SW480 (cell line): ENCODE measurements at regions not wholly inside any gene's neighbourhood (a gene's known extent, or its start where the extent isn't known, plus 50 kb on each side); places are given as distances from the start of the nearest gene placed in this dataset.
"Not testable (repeated sequence)": the region's sequence is repeated elsewhere in the genome, so short reads cannot be mapped to it uniquely, and the experiment has no call there.

Source experiments
- DNase-seq: peaks from one replicate; pipeline ENCODE4 v3.0.0-alpha.2; 2016; ENCODE audit warnings: low spot score

DNA sequence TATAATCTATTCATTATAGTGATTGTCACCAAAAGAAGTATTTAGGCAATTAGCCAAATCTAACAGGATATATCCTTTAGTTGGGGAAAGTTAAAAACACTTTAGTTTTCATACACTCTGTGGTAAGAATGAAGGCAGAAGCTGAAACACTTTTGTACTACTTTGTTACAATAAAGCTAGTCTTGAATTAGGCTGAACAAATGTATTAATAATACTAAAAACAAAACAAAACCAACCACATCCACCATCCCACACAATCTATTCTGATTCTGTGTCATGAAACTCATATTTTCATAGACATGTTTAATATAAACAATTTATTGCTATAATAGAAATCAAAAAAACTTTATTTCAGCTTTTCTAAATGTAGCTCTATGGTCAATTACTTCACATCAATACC lies 508.8 kb downstream of the ZEB2 start:
- DNase-seq = no peak

DNA sequence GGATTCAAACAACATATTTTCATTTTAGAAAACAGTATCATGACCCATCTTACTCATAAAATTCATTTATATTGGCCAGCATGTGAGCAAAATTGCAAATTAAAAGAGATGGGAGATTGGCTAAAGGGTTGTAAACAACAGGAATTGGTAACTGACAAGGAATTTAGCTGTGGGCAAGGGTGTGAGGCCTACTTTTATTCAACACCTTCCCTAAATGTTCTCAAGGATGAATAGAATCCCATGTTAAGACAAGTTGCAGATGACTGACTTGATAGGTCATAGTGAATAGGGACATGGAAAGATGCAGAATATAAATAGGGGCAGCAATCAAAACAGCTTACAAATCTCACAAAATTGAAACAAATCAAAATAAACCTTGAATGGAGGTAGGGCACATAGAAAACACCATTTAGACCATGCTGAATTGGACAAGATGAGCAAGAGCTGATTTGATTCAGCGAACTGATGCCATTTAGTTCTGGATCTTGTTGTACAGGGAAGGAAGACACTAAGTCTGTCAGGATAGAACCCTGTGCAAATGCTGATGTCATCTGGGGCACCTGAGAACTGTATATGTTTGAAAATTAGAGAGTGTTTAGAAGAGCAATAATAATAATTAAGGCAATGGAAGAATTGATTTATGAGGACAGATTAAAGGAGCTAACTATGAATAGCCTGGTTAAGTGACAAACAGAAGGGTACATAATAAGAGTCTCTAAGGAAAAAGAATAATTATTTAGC lies 509.7 kb downstream of the ZEB2 start:
- no peak for DNase-seq

DNA sequence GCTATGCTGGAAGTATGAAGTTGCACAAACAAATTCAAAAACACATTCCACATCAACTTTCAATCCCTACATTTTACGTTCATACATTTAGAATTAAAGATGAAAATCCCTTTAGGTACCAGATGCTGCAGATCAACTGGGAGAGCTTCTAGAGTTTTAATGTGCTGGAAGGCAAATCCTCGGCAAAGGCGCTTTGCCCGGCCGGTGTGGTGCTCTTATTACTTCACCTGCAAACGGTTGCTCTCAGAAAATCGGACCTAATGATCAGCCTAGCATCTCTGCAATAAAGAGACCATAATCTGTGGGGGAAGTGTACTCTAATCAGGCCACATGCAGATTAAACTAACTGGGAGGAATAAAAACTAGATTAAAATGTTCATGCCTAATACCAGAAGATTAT lies 513.8 kb downstream of the ZEB2 start:
- no peak for DNase-seq

DNA sequence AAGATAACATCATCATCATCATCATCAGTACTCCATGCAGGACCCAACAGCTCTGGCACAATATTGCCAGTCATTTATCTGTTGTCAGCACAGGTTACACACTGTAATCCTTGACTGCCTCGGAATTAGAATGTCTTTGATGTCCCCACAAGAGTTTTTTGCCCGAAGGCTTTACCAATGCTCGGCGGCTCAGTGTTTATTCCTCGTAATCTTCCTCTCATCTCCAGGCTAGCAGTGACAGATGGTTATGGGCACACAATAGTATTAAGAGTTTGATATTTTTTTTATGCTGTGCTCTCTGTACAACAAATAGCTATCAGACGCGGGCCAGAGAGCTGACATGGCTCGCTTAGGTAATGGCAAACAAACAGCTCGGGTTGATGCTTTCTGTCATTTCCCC lies 515.2 kb downstream of the ZEB2 start:
- DNase-seq = peak; percentile 17

DNA sequence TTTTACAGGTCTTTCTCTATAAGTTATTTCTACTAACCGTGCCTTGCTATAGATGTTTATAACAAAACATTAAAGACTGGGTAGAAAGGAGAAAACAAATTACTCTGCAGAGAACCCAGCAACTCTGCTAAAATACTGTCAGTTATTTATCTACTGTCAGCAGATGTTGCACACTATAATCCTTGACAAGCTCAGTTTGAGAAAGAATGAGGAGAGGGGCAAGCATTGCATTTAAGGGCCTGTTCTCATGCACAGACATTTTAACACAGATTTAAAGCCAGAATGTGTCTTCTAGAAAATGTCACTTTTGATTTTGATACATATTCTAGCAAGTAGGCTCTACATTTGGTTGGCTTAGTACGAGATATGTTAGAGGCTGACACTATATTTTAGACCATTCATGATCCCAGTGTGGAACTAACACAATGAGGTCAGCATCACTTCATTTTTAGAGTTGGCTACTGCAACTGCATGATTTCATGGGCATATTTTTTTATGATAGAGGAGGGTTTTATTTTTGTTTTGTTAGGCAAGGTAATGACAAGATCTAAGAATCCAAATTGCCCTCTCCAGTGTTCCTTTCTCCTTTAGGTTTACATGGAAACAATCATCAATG lies 516.4 kb downstream of the ZEB2 start:
- DNase-seq = no peak

DNA sequence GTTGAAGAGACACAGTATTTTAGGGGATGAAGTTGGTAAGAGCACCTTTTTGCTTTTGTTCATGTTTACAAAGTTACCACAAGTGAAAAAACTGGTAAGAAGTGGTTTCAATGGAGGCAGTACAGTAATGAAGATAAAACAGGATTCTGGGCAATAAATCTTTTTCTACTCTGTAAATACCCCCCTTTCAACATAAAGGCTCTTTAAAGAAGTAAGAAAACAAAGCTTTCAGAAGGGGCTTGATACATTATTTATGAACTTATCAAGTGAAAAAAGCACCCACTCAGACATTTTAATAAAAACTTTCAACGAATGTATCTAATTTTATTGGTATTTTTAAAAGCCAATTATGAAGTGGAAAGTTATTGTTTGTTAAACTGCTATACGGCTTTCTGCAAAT lies 522.9 kb downstream of the ZEB2 start:
- no peak for DNase-seq

DNA sequence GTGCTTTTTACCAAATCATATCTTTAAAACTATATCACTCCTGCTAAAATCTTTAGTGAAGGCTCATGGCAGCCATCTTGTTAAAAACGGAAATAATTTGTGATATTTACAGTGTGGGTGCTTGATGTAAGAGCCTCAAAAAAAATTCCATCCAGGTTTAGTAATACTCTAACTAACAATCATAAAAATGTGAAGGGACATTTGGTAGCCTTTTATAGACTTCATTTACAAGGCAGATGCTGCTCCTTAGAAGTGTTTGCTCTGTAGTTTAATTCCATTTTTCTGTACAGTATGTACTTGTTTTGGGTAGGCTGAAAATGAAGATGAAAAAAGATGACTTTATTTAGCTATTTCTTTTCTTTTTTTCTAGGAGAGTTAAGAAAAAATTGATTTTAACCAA lies 525.0 kb downstream of the ZEB2 start:
- no peak for DNase-seq

DNA sequence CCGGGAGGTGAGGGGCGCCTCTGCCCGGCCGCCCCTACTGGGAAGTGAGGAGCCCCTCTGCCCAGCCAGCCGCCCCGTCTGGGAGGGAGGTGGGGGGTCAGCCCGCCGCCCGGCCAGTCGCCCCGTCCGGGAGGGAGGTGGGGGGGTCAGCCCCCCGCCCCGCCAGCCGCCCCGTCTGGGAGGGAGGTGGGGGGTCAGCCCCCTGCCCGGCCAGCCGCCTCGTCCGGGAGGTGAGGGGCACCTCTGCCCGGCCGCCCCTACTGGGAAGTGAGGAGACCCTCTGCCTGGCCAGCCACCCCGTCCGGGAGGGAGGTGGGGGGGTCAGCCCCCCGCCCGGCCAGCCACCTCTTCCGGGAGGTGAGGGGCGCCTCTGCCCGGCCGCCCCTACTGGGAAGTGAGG lies 528.3 kb downstream of the ZEB2 start:
- DNase-seq = not testable (repeated sequence)

DNA sequence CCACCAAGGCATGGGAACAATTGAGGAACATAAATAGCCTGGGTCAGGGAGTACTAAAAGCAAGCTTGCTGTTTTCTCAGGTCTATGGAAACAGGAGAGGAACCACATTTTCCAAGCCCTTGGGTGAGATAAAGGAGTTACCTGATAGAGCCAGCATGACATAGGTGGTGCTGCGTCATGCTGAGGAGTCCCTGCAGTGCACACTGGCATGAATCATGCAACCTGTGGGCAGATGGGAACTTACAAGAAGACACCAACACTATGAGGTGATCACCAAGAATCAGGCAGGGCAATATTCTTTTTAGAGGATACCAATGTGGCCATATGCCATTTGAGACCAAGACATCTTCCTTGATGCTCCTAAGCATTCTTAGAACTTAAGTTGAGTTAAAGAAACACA lies 531.8 kb downstream of the ZEB2 start:
- DNase-seq = no peak

DNA sequence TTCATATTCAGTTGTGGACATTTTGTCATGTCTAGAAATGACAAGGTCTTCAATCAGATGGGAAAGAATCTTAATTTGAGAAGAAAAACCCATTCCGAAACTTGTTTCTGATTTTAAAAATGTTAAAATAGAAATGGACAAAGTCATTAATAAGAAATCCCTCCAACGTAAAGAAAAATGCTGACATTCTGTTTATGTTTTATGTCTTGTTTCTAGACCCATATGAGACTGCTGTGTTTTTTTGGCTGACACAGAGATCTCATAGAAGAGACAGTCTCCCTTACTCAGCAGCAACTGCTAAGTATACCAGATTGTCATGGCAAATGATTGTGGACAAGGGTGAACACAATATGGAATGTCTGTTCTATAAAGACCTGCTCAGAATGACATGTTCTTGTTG lies 538.5 kb downstream of the ZEB2 start:
- no peak for DNase-seq

DNA sequence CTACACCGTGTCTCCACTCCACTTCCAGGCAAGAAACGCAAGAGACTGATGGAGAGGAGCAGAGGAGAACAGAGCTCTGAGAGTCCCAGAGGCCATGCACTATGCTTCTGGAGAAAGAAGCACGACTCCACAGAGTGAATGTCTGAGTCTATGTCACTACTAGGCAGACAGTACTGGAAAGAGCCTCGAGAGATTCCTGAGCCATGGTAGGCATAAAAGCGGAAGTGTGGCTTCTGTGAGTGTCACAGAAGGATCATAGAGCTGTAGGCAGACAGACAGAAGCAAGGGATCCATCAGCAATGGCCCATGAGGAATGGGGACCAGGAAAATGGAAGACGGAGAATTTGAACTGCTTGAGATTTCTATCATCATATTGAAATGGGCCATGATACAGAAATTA lies 542.6 kb downstream of the ZEB2 start:
- DNase-seq = no peak

DNA sequence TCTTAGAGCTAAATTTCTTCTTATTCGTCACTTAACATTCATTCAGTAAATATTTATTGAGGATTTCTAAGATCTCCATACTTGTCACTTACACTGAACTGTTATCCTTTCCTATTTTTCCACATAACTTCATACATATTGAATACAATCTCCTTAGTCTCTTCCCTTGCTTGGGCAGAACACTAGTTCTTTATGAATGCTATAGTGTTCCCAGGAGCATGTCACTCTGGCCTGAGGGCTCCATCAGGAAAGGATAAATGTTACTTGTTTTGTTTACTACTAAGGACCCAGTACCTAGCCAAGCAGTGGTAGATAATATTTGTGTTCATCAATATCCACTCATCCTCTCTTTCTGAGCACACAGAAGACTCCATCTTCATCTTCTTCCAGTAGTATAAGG lies 544.7 kb downstream of the ZEB2 start:
- no peak for DNase-seq

DNA sequence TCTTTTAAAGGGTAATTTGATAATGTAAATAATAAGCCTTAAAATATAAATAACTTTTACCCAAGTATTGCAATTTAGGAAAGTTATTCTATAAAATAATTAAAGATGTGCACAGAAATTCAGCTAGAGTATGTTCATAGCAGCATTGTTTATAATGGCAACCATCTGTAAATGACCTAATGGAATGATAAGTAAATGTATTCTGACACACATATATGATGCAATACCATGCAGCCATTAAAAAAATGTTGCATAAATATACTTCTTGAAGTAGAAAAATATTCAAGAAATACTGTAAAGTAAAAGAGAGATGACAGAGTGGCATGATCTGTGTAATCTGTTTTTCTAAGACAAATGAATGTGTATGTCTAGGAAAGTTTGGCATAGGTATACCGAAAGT lies 545.7 kb downstream of the ZEB2 start:
- DNase-seq = no peak

DNA sequence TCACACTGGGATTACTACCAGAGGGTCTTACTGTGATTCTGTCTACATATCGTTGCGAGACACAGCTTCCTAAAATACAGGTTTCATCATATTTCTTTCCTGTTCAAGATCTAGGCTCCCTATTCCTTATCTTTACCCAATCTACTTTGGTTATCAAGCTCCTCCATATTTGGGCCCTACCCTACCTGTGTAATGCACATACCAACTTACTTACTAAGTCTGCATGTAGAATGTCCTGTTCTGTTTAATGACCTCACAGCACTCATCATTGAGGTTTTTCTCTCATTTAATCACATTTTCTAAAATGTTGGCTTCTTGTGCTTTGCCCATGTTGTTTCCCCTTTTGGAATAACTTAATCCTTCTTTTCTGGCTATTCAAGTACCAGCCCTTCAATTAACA lies 551.1 kb downstream of the ZEB2 start:
- no peak for DNase-seq

DNA sequence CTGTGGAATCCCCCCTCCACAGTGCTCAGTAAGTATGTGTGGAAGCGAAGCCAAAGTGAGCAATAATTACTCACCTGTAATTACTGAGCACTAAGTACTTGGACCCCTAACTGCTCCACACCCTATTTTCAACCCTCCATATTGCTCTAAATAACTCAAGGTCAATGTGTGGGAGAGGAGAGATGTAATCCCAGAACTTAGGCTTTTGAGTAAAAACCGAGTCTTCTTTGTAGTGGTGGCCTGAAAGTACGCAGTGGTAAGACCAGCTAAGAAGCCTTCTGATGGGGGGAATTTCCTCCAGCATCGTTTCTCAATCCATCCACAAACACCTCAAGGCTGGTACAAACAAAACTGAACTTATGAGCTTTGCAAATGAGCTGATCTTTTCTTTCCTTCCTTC lies 551.6 kb downstream of the ZEB2 start:
- no peak for DNase-seq

DNA sequence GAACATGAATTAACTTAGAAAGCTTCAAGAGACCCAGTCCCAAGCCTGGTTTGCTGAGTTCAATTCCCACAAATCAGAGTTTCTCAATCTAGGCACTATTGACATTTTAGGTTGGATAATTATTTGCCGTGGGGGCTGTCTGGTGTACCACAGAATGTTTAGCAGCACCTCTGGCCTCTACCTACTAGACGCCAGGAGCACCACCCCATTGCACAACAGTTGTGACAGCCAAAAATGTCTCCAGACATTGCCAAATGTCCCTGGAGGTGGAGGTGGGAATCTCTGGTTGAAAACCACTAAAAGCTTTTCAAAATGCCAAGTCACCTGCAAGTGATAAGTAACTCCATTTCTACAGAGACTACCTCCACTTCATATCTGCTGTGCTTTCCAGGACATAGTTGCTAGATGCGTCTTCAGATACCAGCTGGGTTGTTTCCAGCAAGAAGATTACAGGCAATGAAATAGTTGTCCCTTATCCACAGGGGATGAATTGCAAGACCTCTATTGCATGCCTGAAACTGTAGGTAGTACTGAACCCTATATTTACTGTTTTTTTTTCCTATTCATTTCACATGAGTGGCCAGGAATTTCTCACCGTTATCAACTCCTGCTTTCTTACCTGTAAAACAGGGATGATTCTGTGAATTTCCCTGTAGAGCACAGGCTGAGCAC lies 554.3 kb downstream of the ZEB2 start:
- DNase-seq = no peak

DNA sequence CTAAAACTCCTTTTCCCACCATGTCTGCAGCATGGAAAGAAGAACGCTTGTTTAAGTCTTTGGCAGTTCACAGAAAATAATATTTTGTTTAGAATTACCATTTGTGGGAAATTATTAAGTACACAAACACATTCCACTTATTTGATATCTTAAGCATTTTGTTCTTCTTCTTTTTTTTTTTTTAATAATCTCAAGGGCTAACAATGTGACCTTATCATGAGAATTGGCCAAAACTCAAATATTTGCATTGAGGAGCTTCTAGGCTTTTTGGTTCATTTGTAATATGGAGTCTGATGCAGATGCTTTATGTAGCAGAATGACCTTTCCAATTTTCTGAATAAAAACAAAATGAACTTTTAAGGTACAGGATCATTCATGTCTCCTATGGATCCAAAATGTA lies 555.0 kb downstream of the ZEB2 start:
- no peak for DNase-seq

DNA sequence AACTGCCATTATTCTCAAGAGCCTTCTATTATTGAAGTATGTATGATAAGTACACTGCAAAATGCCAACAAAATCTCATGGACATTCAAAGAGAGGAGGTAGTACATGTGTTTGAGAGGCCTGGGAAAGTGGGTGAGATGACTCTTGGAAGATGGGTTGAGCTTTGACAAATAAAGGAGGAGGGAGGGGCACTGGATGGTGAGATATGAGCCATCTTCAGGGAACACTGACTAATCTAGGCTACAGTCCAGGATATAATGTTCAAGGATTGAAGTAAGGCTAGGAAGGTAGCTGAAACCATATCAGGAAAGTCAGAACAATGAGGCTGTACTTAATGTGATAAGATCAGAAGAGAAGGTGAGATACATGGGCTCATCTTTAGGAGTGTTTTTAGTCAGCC lies 559.7 kb downstream of the ZEB2 start:
- DNase-seq = no peak

DNA sequence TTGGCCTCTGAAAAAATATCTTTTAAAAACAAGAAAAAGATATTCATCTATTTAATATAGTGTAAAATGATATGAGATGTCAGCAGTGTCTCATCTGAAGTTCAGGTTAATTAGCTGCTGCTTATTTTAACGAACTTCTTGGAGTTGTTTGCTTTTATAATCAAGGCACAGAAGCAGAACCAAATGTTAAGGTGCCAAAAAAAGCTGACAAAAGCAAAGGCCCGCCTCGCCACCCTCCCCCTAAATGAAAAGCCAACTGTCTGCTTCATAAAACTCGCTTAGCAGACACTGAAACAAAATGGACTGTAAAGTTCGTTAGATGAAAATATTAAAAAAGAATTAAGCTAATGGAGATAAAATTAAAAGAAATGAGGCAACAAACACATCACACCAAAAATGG lies 562.6 kb downstream of the ZEB2 start:
- DNase-seq = no peak

DNA sequence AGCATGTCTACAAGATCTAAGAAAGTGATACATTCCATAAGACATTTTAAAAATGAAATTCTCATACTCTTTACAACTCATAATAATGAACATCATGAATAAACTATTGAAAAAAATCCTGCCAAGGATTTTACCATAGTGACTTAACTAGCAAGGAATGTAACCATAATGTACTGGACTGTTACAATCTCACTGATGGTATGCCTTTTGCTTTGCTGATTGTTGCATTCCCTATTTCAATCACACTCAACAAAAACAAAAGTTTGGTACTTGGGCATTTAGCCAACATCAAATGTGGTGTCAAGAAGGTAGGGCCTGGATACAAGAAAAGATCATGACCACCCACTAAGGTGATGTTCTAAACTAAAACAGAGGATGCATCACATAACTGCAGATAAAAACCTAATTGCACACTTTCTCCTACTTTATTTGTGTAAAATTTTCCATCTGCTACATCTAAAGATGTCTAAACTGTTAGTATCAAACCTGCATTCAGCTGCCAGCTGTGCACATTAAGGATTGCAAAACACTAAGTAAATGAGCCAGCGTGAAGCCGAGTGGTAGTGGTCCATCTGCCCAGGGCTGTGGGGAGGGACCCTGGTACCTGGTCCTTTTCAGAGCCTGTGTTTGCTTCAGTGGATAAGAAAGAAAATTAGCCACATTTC lies 564.4 kb downstream of the ZEB2 start:
- DNase-seq = no peak

DNA sequence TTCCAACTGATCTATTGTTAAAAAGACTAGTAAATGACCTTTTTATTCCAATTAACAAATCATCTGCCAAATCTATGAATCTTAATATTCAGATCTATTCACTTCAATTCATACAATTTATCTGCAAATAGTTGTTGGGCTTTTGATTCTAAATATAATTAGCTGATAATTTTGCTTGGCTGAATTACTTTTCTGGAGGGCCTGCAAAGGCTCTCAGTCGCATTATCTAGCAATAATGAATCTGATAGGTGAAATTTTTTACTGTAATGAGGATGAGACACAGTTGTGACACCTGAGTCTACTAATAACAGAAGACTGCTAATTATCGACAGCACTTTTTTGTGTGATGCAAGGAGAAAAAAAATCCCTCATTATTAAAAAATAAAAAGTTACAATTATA lies 565.1 kb downstream of the ZEB2 start:
- DNase-seq = no peak

DNA sequence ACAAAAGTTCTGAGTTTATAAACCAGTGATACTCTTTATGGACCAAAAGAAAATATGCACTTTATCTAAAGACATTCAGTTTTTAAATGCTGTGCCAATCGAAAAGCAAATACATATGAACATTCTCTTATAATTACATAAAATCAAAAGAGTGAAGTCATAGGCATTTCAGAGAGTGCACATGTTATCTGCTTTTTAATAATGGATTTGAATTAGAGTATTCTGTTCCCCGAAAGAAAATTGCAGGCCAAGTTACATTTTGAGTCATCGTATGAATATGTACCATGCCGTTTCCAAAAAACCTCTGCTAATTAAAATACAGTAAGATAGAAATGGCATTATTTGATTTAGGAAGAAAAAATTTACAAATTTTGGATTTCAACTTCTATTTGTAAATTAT lies 565.7 kb downstream of the ZEB2 start:
- no peak for DNase-seq

DNA sequence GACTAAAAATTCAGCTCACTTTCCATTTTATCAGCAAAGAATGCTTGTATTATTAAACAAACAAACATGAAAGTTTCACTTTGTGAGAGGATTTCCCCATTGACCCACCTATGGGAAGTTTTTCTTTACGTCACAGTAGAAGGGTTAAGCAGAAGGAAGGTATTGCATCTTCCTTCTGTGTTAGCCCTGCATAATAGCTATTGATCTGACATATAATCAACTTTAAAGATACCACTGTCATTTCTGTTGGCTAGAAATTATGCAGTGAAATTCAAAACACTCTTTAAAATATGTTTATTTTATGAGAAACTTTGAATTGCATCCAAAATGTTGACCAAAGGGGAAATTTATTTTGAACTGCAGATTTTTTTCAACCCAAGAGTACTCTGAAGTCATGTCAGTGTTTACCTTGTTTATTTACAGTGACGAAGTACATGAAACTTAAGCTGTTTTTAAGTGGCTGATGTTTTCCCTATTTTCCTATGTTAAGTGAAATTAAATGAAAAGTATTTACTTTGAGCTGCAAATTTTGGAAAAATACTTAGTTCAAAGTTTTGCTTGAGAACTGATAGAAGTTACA lies 566.4 kb downstream of the ZEB2 start:
- DNase-seq = no peak
